ENCODE measurements at regions not wholly inside any gene's neighbourhood (a gene's known extent, or its start where the extent isn't known, plus 50 kb on each side); places are given as distances from the start of the nearest gene placed in this dataset.

GRCh38 chr20:17849138-17849900 lies 119.3 kb downstream of the SNX5 start:
- Histone ChIP-seq H3K27ac (no peak overlapping the region), H3K4me3 (no peak overlapping the region), H3K27me3 (no peaks in the 10 kb centered on the region), H3K4me2 (peak overlapping the region; percentile 36 to 87 (median 71); a peak in 15 of 22 replicates), H3K4me1 (peaks cover 21 to 48% (median 41%) of the 10 kb centered on the region in 10 experiments), H3K36me3 (no peaks in the 10 kb centered on the region), H3K9me3 (replicated peaks in 1 of 11) (peaks cover 6 to 14% (median 9%) of the 10 kb centered on the region in 11 experiments; a peak in 17 of 22 replicates), H4K20me1 (no peaks in the 10 kb centered on the region), H3K9ac (no peak overlapping the region)
- no peak for TF ChIP-seq Cebpa-rat (IDR thresholded peaks at IDR 0.05)

- no peaks in the 10 kb centered on the region for H4K20me1 ChIP-seq
- no peak for TF ChIP-seq Cebpa-rat (IDR thresholded peaks at IDR 0.05)
- H3K27ac ChIP-seq, result no peak overlapping the region
- peaks cover 24 to 50% (median 40%) of the 10 kb centered on the region in 10 experiments for H3K4me1 ChIP-seq
- H3K4me3 ChIP-seq, result no peak overlapping the region
- H3K9me3 ChIP-seq (replicated peaks in 1 of 11), result peaks cover 6 to 14% (median 9%) of the 10 kb centered on the region in 11 experiments; a peak in 17 of 22 replicates
- no peaks in the 10 kb centered on the region for H3K27me3 ChIP-seq
- H3K9ac ChIP-seq, result 0 out of 22 replicates have a peak overlapping the region, but pooled peaks of 1 of the 11 experiments have one; percentile 2
- peak overlapping the region in 10 of 11 experiments; percentile 13 to 87 (median 71); a peak in 17 of 22 replicates for H3K4me2 ChIP-seq
- H3K36me3 ChIP-seq, result no peaks in the 10 kb centered on the region
These were observed 120.1 kb downstream of the SNX5 start for GRCh38 chr20:17848249-17849048.

GRCh38 chr20:17845701-17846475 lies 122.7 kb downstream of the SNX5 start:
- H3K4me1 ChIP-seq, result peaks cover 26 to 53% (median 40%) of the 10 kb centered on the region in 10 experiments
- no peaks in the 10 kb centered on the region; a peak in 1 of 22 replicates for H3K27me3 ChIP-seq
- H3K4me2 ChIP-seq, result peak overlapping the region in 10 of 11 experiments; percentile 15 to 72 (median 32); a peak in 15 of 22 replicates
- H3K9ac ChIP-seq, result no peak overlapping the region
- no peak for TF ChIP-seq Cebpa-rat (IDR thresholded peaks at IDR 0.05)
- H4K20me1 ChIP-seq, result no peaks in the 10 kb centered on the region
- peaks cover 6 to 14% (median 9%) of the 10 kb centered on the region in 11 experiments; a peak in 18 of 22 replicates for H3K9me3 ChIP-seq (replicated peaks in 1 of 11)
- peak overlapping the region in 1 of 11 experiments; percentile 39; a peak in 1 of 22 replicates for H3K27ac ChIP-seq
- no peaks in the 10 kb centered on the region for H3K36me3 ChIP-seq
- H3K4me3 ChIP-seq, result no peak overlapping the region

GRCh38 chr20:17844549-17845298 lies 123.9 kb downstream of the SNX5 start:
- peak; percentile 39 to 98 (median 90); a peak in 20 of 22 replicates for TF ChIP-seq Cebpa-rat (IDR thresholded peaks at IDR 0.05)
- H3K4me1 ChIP-seq, result peaks cover 14 to 44% (median 33%) of the 10 kb centered on the region in 10 experiments
- H3K27ac ChIP-seq, result no peak overlapping the region
- H3K9ac ChIP-seq, result no peak overlapping the region
- H3K27me3 ChIP-seq, result no peaks in the 10 kb centered on the region; a peak in 1 of 22 replicates
- peak overlapping the region in 1 of 11 experiments; percentile 4; a peak in 1 of 22 replicates for H3K4me2 ChIP-seq
- H4K20me1 ChIP-seq, result no peaks in the 10 kb centered on the region
- no peak overlapping the region for H3K4me3 ChIP-seq
- H3K36me3 ChIP-seq, result no peaks in the 10 kb centered on the region
- peaks cover 5 to 16% (median 12%) of the 10 kb centered on the region in 11 experiments; a peak in 19 of 22 replicates for H3K9me3 ChIP-seq (replicated peaks in 1 of 11)

GRCh38 chr20:17844133-17844429 lies 124.5 kb downstream of the SNX5 start:
- H3K4me1 ChIP-seq, result peaks cover 14 to 43% (median 30%) of the 10 kb centered on the region in 10 experiments
- H3K27ac ChIP-seq, result no peak overlapping the region
- no peaks in the 10 kb centered on the region for H3K36me3 ChIP-seq
- peaks cover 0 to 9% (median 6%) of the 10 kb centered on the region in 11 experiments; a peak in 11 of 22 replicates for H3K9me3 ChIP-seq (replicated peaks in 1 of 11)
- H4K20me1 ChIP-seq, result no peaks in the 10 kb centered on the region
- H3K9ac ChIP-seq, result no peak overlapping the region
- H3K4me2 ChIP-seq, result peak overlapping the region in 3 of 11 experiments; percentile 12 to 15 (median 15); a peak in 2 of 22 replicates
- no peak for TF ChIP-seq Cebpa-rat (IDR thresholded peaks at IDR 0.05)
- H3K4me3 ChIP-seq, result no peak overlapping the region
- no peaks in the 10 kb centered on the region; a peak in 1 of 22 replicates for H3K27me3 ChIP-seq

GRCh38 chr20:17843246-17844132 lies 125.1 kb downstream of the SNX5 start:
- TF ChIP-seq Cebpa-rat (IDR thresholded peaks at IDR 0.05), result no peak
- H3K9me3 ChIP-seq (replicated peaks in 1 of 11), result peaks cover 0 to 9% (median 5%) of the 10 kb centered on the region in 11 experiments; a peak in 8 of 22 replicates
- H3K27me3 ChIP-seq, result no peaks in the 10 kb centered on the region; a peak in 1 of 22 replicates
- no peak overlapping the region for H3K4me3 ChIP-seq
- H4K20me1 ChIP-seq, result no peaks in the 10 kb centered on the region
- H3K27ac ChIP-seq, result no peak overlapping the region
- no peaks in the 10 kb centered on the region for H3K36me3 ChIP-seq
- H3K9ac ChIP-seq, result no peak overlapping the region
- H3K4me1 ChIP-seq, result peaks cover 14 to 37% (median 24%) of the 10 kb centered on the region in 10 experiments
- H3K4me2 ChIP-seq, result peak overlapping the region in 6 of 11 experiments; percentile 10 to 26 (median 15); a peak in 7 of 22 replicates

- H3K4me1 ChIP-seq, result peaks cover 6 to 25% (median 12%) of the 10 kb centered on the region in 10 experiments; a peak in 15 of 20 replicates
- no peaks in the 10 kb centered on the region; a peak in 1 of 22 replicates for H3K27me3 ChIP-seq
- H3K9ac ChIP-seq, result no peak overlapping the region
- H3K4me3 ChIP-seq, result no peak overlapping the region
- no peaks in the 10 kb centered on the region for H4K20me1 ChIP-seq
- no peak overlapping the region for H3K27ac ChIP-seq
- no peaks in the 10 kb centered on the region for H3K36me3 ChIP-seq
- peaks cover 0 to 9% (median 5%) of the 10 kb centered on the region in 11 experiments; a peak in 8 of 22 replicates for H3K9me3 ChIP-seq (replicated peaks in 1 of 11)
- no peak overlapping the region for H3K4me2 ChIP-seq
- TF ChIP-seq Cebpa-rat (IDR thresholded peaks at IDR 0.05), result no peak
These were observed 126.8 kb downstream of the SNX5 start for GRCh38 chr20:17841751-17842215.

All from BLaER1 treated with 17β-estradiol and CSF1 and Interleukin-3, amounts not matched to agents 10 nM and 100 nM (cell line).